DOHH2 (cell line): ENCODE measurements at regions not wholly inside any gene's neighbourhood (a gene's known extent, or its start where the extent isn't known, plus 50 kb on each side); places are given as distances from the start of the nearest gene placed in this dataset.

ENCODE experiments used
- H3F3A ChIP-seq: fragments of 200-600 bp; sonication (generic), shearing (Covaris generic); 2 replicates; pipeline ENCODE4 v1.6.0; 2016; ENCODE audit warnings: antibody characterized with exemption, mild to moderate bottlenecking; ENCODE audit not compliant: control insufficient read depth, insufficient read depth
- H3K27ac ChIP-seq: fragments of 200-600 bp; sonication (generic); 2 replicates; pipeline ENCODE4 v1.5.1; 2014; ENCODE audit warnings: low read depth, mild to moderate bottlenecking, low read length, moderate library complexity
- H3K27me3 ChIP-seq: fragments of 200-600 bp; sonication (generic); 2 replicates; pipeline ENCODE4 v1.6.1; 2014; ENCODE audit warnings: mild to moderate bottlenecking, low read length, mixed read lengths; ENCODE audit not compliant: control insufficient read depth
- H3K36me3 ChIP-seq: fragments of 200-600 bp; sonication (generic); 2 replicates; pipeline ENCODE4 v1.6.1; 2014; ENCODE audit warnings: mild to moderate bottlenecking, low read length, moderate library complexity, mixed read lengths; ENCODE audit not compliant: control insufficient read depth
- H3K4me1 ChIP-seq: fragments of 200-600 bp; sonication (generic); 2 replicates; pipeline ENCODE4 v1.6.1; 2014; ENCODE audit warnings: mild to moderate bottlenecking, low read length, mixed read lengths; ENCODE audit not compliant: control insufficient read depth
- H3K4me2 ChIP-seq: fragments of 200-600 bp; sonication (generic); 2 replicates; pipeline ENCODE4 v1.6.0; 2014; ENCODE audit warnings: mild to moderate bottlenecking, low read length, moderate library complexity
- H3K4me3 ChIP-seq: fragments of 200-600 bp; sonication (generic); 2 replicates; pipeline ENCODE4 v1.5.1; 2014; ENCODE audit warnings: mild to moderate bottlenecking, low read length, mixed read lengths
- H3K79me2 ChIP-seq: fragments of 200-600 bp; sonication (generic); 2 replicates; pipeline ENCODE4 v1.6.1; 2014; ENCODE audit warnings: mild to moderate bottlenecking, low read length, mixed read lengths; ENCODE audit not compliant: control insufficient read depth
- H3K9me2 ChIP-seq: fragments of 200-600 bp; sonication (generic); replicated peaks from 2 replicates; pipeline ENCODE4 v1.6.1; 2014; ENCODE audit warnings: mild to moderate bottlenecking, low read length, mixed read lengths; ENCODE audit not compliant: control insufficient read depth
- H3K9me3 ChIP-seq: fragments of 200-600 bp; sonication (generic); 2 replicates; pipeline ENCODE4 v1.6.1; 2014; ENCODE audit warnings: antibody characterized with exemption, low read length, mixed read lengths; ENCODE audit not compliant: control insufficient read depth, insufficient read depth
- H4K20me1 ChIP-seq: fragments of 200-600 bp; sonication (generic); 2 replicates; pipeline ENCODE4 v1.6.0; 2014; ENCODE audit warnings: low read depth, mild to moderate bottlenecking, antibody characterized with exemption, low read length, moderate library complexity; ENCODE audit not compliant: control insufficient read depth, insufficient read depth
- CTCF ChIP-seq: fragments of 200-600 bp; sonication (generic); IDR thresholded peaks from one replicate; pipeline ENCODE4 v1.5.1; 2014; ENCODE audit warnings: antibody characterized with exemption, mild to moderate bottlenecking, low read depth, low read length; ENCODE audit not compliant: poor library complexity, severe bottlenecking
- EZH2phosphoT487 ChIP-seq: fragments of 200-600 bp; sonication (generic); IDR thresholded peaks from 2 replicates; pipeline ENCODE4 v1.6.1; 2017; ENCODE audit warnings: borderline replicate concordance, mild to moderate bottlenecking, antibody characterized with exemption, low read length, moderate library complexity, mixed read lengths

GRCh38 chr5:158246661-158247060, 387.7 kb upstream of the CLINT1 start:
- Histone ChIP-seq H3K9me3 (no peaks in the 10 kb centered on the region), H3F3A (no peaks in the 10 kb centered on the region)

GRCh38 chr5:158245513-158245912, 386.6 kb upstream of the CLINT1 start:
- Histone ChIP-seq H3K27ac (no peak overlapping the region), H4K20me1 (no peaks in the 10 kb centered on the region), H3K9me3 (no peaks in the 10 kb centered on the region), H3K27me3 (no peaks in the 10 kb centered on the region), H3K36me3 (no peaks in the 10 kb centered on the region), H3K9me2 (no peaks in the 10 kb centered on the region), H3K79me2 (no peaks in the 10 kb centered on the region), H3K4me1 (peaks cover 13% of the 10 kb centered on the region), H3K4me3 (no peak overlapping the region), H3F3A (no peaks in the 10 kb centered on the region), H3K4me2 (no peak overlapping the region)
- TF ChIP-seq EZH2phosphoT487 (no peak), CTCF (no peak)

More at GRCh38 chr5:158246661-158247060, 387.7 kb upstream of the CLINT1 start:
- Histone ChIP-seq H3K4me2 (no peak overlapping the region), H3K79me2 (no peaks in the 10 kb centered on the region), H3K36me3 (no peaks in the 10 kb centered on the region), H4K20me1 (no peaks in the 10 kb centered on the region), H3K27me3 (no peaks in the 10 kb centered on the region), H3K4me1 (peaks cover 13% of the 10 kb centered on the region), H3K4me3 (no peak overlapping the region), H3K27ac (no peak overlapping the region), H3K9me2 (no peaks in the 10 kb centered on the region)
- TF ChIP-seq EZH2phosphoT487 (no peak), CTCF (no peak)

- no peak for TF ChIP-seq EZH2phosphoT487
- no peak for TF ChIP-seq CTCF
- Histone ChIP-seq H3K9me2 (no peaks in the 10 kb centered on the region), H3K4me3 (no peak overlapping the region), H3K36me3 (no peaks in the 10 kb centered on the region), H3K4me2 (no peak overlapping the region), H3F3A (no peaks in the 10 kb centered on the region), H3K79me2 (no peaks in the 10 kb centered on the region), H3K4me1 (peaks cover 13% of the 10 kb centered on the region), H3K27ac (no peak overlapping the region), H4K20me1 (no peaks in the 10 kb centered on the region), H3K9me3 (no peaks in the 10 kb centered on the region), H3K27me3 (no peaks in the 10 kb centered on the region)
Observed at GRCh38 chr5:158244882-158245281, 385.9 kb upstream of the CLINT1 start.
